Osteocyte (in vitro differentiated cells): ENCODE measurements at regions not wholly inside any gene's neighbourhood (a gene's known extent, or its start where the extent isn't known, plus 50 kb on each side); places are given as distances from the start of the nearest gene placed in this dataset.

Source experiments
- DNase-seq: peaks from one replicate; pipeline ENCODE4 v3.0.0; 2021; ENCODE audit warnings: mixed read lengths; ENCODE audit not compliant: unreplicated experiment; ENCODE audit errors: extremely low spot score
- H3K27ac Mint-ChIP-seq: one replicate; pipeline ENCODE4 v1.8.0; 2021; ENCODE audit warnings: mild to moderate bottlenecking, mixed read lengths; ENCODE audit not compliant: unreplicated experiment
- H3K27me3 Mint-ChIP-seq: one replicate; pipeline ENCODE4 v1.8.0; 2021; ENCODE audit warnings: mixed read lengths; ENCODE audit not compliant: unreplicated experiment
- H3K36me3 Mint-ChIP-seq: one replicate; pipeline ENCODE4 v1.8.0; 2021; ENCODE audit warnings: mixed read lengths; ENCODE audit not compliant: unreplicated experiment
- H3K4me1 Mint-ChIP-seq: one replicate; pipeline ENCODE4 v1.8.0; 2021; ENCODE audit warnings: mixed read lengths; ENCODE audit not compliant: unreplicated experiment
- H3K4me3 Mint-ChIP-seq: one replicate; pipeline ENCODE4 v1.8.0; 2021; ENCODE audit warnings: mild to moderate bottlenecking, moderate library complexity, mixed read lengths; ENCODE audit not compliant: unreplicated experiment
- H3K9me3 Mint-ChIP-seq: one replicate; pipeline ENCODE4 v1.8.0; 2021; ENCODE audit warnings: mixed read lengths; ENCODE audit not compliant: unreplicated experiment
- CTCF ChIP-seq: fragments of 200-600 bp; sonication (generic); IDR thresholded peaks from 2 replicates; pipeline ENCODE4 v1.5.0; 2021; ENCODE audit warnings: antibody characterized with exemption, mild to moderate bottlenecking, moderate library complexity

GRCh38 chr5:82399111-82399510 lies 121.0 kb upstream of the RPS23 start:
- Mint-ChIP-seq H3K4me3 (no peak overlapping the region), H3K27me3 (no peaks in the 10 kb centered on the region), H3K27ac (no peak overlapping the region), H3K36me3 (peaks cover 2% of the 10 kb centered on the region), H3K9me3 (no peaks in the 10 kb centered on the region), H3K4me1 (peaks cover 33% of the 10 kb centered on the region)
- DNase-seq, result no peak
- no peak for TF ChIP-seq CTCF

- no peak for DNase-seq
- Mint-ChIP-seq H3K9me3 (no peaks in the 10 kb centered on the region), H3K4me3 (no peak overlapping the region)
Measured at GRCh38 chr5:82397741-82398320, 119.7 kb upstream of the RPS23 start.

GRCh38 chr5:82396871-82397514 lies 118.8 kb upstream of the RPS23 start:
- Mint-ChIP-seq H3K9me3 (no peaks in the 10 kb centered on the region), H3K27ac (peak overlapping the region; percentile 92), H3K36me3 (no peaks in the 10 kb centered on the region), H3K27me3 (no peaks in the 10 kb centered on the region), H3K4me1 (peaks cover 33% of the 10 kb centered on the region), H3K4me3 (no peak overlapping the region)
- TF ChIP-seq CTCF, result no peak
- peak; percentile 92 for DNase-seq

More at GRCh38 chr5:82397741-82398320, 119.7 kb upstream of the RPS23 start:
- Mint-ChIP-seq H3K27ac (peak overlapping the region; percentile 92), H3K27me3 (no peaks in the 10 kb centered on the region), H3K36me3 (peaks cover 2% of the 10 kb centered on the region), H3K4me1 (peaks cover 33% of the 10 kb centered on the region)
- TF ChIP-seq CTCF, result no peak

GRCh38 chr5:82396396-82396795 lies 118.2 kb upstream of the RPS23 start:
- no peak for DNase-seq
- H3K27me3 Mint-ChIP-seq, result no peaks in the 10 kb centered on the region
- no peak overlapping the region for H3K4me3 Mint-ChIP-seq
- no peak for TF ChIP-seq CTCF
- H3K36me3 Mint-ChIP-seq, result no peaks in the 10 kb centered on the region
- H3K4me1 Mint-ChIP-seq, result peaks cover 33% of the 10 kb centered on the region
- H3K9me3 Mint-ChIP-seq, result no peaks in the 10 kb centered on the region
- peak overlapping the region; percentile 92 for H3K27ac Mint-ChIP-seq

- no peaks in the 10 kb centered on the region for H3K27me3 Mint-ChIP-seq
- no peak for DNase-seq
- no peak overlapping the region for H3K27ac Mint-ChIP-seq
- H3K36me3 Mint-ChIP-seq, result no peaks in the 10 kb centered on the region
- no peak overlapping the region for H3K4me3 Mint-ChIP-seq
- no peak for TF ChIP-seq CTCF
- peaks cover 41% of the 10 kb centered on the region for H3K4me1 Mint-ChIP-seq
- H3K9me3 Mint-ChIP-seq, result no peaks in the 10 kb centered on the region
Measured at GRCh38 chr5:82393951-82394350, 115.8 kb upstream of the RPS23 start.
